IMR-90 (cell line): ENCODE measurements at regions not wholly inside any gene's neighbourhood (a gene's known extent, or its start where the extent isn't known, plus 50 kb on each side); places are given as distances from the start of the nearest gene placed in this dataset.

Experiments used
- ATAC-seq: fragments of 200-7000 bp; cut with Tn5 transposase; 2 replicates; pipeline ENCODE4 v1.9.1; 2020; ENCODE audit warnings: low read depth, mild to moderate bottlenecking, moderate library complexity
- BruUV-seq: library from RNA; stranded (reverse); fragments of 400-500 nt; replicated peaks from 2 replicates; lab custom pipeline; 2021; lab: Mats Ljungman, UMichigan
- CTCF ChIA-PET: fragments of 300-600 bp; formaldehyde crosslinking; extraction: SDS; loops from one replicate; lab custom pipeline; 2021; ENCODE audit warnings: antibody characterized with exemption; lab: Yijun Ruan, JAX
- POLR2A ChIA-PET: fragments of 300-600 bp; sonication (Branson Sonifier 250); formaldehyde crosslinking; loops from one replicate; lab custom pipeline; 2022; ENCODE audit warnings: antibody characterized with exemption; ENCODE audit not compliant: unreplicated experiment; lab: Charles Lee
- DNase-seq: peaks from one replicate; pipeline ENCODE4 v3.0.0; 2013
- H2AFZ ChIP-seq: replicated peaks from 2 replicates; pipeline ENCODE3; 2013; ENCODE audit warnings: low read length, mild to moderate bottlenecking; ENCODE audit not compliant: poor library complexity
- H2AK5ac ChIP-seq: 2 replicates; pipeline ENCODE4 v1.6.1; 2013; ENCODE audit warnings: low read depth, low read length, inconsistent platforms
- H2AK9ac ChIP-seq: replicated peaks from 2 replicates; pipeline ENCODE3; 2013; ENCODE audit warnings: mild to moderate bottlenecking, low read depth, low read length, moderate library complexity; ENCODE audit not compliant: poor library complexity
- H2BK120ac ChIP-seq: 2 replicates; pipeline ENCODE4 v1.6.1; 2013; ENCODE audit warnings: low read depth, low read length, inconsistent platforms
- H2BK15ac ChIP-seq: 3 replicates; pipeline ENCODE4 v1.6.1; 2013; ENCODE audit warnings: low read depth, low read length, inconsistent platforms
- H2BK20ac ChIP-seq: 2 replicates; pipeline ENCODE4 v1.6.1; 2013; ENCODE audit warnings: low read depth, mild to moderate bottlenecking, inconsistent platforms, low read length, moderate library complexity
- H2BK5ac ChIP-seq: 2 replicates; pipeline ENCODE4 v1.6.1; 2013; ENCODE audit warnings: mild to moderate bottlenecking, low read depth, low read length, inconsistent platforms; ENCODE audit not compliant: poor library complexity, severe bottlenecking
- H3K14ac ChIP-seq: replicated peaks from 2 replicates; pipeline ENCODE4 v1.6.1; 2013; ENCODE audit warnings: low read depth, low read length, inconsistent platforms
- H3K18ac ChIP-seq: 2 replicates; pipeline ENCODE4 v1.6.1; 2013; ENCODE audit warnings: low read depth, low read length, control low read depth
- H3K23ac ChIP-seq: 2 replicates; pipeline ENCODE4 v1.6.1; 2013; ENCODE audit warnings: low read depth, low read length, inconsistent platforms
- H3K27ac ChIP-seq: 2 replicates; pipeline ENCODE4 v1.5.1; 2013; ENCODE audit warnings: mild to moderate bottlenecking, control low read depth, low read length; ENCODE audit not compliant: insufficient read depth
- H3K27me3 ChIP-seq: 2 replicates; pipeline ENCODE4 v1.6.1; 2013; ENCODE audit warnings: low read length; ENCODE audit not compliant: control insufficient read depth, insufficient read depth
- H3K36me3 ChIP-seq: 2 replicates; pipeline ENCODE4 v1.6.1; 2013; ENCODE audit warnings: low read length, mixed read lengths; ENCODE audit not compliant: control insufficient read depth, insufficient read depth
- H3K4ac ChIP-seq: 2 replicates; pipeline ENCODE4 v1.6.1; 2013; ENCODE audit warnings: low read depth, low read length, inconsistent platforms
- H3K4me1 ChIP-seq: 2 replicates; pipeline ENCODE4 v1.6.1; 2013; ENCODE audit warnings: low read length, mixed read lengths; ENCODE audit not compliant: control insufficient read depth, insufficient read depth
- H3K4me2 ChIP-seq: 2 replicates; pipeline ENCODE4 v1.6.1; 2013; ENCODE audit warnings: low read depth, mild to moderate bottlenecking, control low read depth, low read length, moderate library complexity
- H3K4me3 ChIP-seq: 2 replicates; pipeline ENCODE4 v1.5.1; 2013; ENCODE audit warnings: low read depth, mild to moderate bottlenecking, control low read depth, low read length, moderate library complexity; ENCODE audit not compliant: insufficient read depth
- H3K56ac ChIP-seq: 2 replicates; pipeline ENCODE4 v1.6.1; 2013; ENCODE audit warnings: low read length, inconsistent platforms; ENCODE audit not compliant: insufficient read depth; ENCODE audit errors: extremely low read depth
- H3K79me1 ChIP-seq, 2 experiments: 2 replicates each; pipeline ENCODE4 v1.6.1; 2013; ENCODE audit warnings: low read length in 2 of 2, inconsistent platforms in 1 of 2, low read depth in 1 of 2
- H3K9ac ChIP-seq: 2 replicates; pipeline ENCODE4 v1.6.1; 2013; ENCODE audit warnings: low read depth, low read length, control low read depth
- H3K9me1 ChIP-seq: 2 replicates; pipeline ENCODE4 v1.6.1; 2013; ENCODE audit warnings: low read length, inconsistent platforms; ENCODE audit not compliant: insufficient read depth
- H3K9me3 ChIP-seq: 2 replicates; pipeline ENCODE4 v1.6.1; 2013; ENCODE audit warnings: low read length; ENCODE audit not compliant: control insufficient read depth, insufficient read depth
- H4K20me1 ChIP-seq: 2 replicates; pipeline ENCODE4 v1.6.1; 2013; ENCODE audit warnings: low read length, inconsistent platforms; ENCODE audit not compliant: insufficient read depth
- H4K5ac ChIP-seq: 2 replicates; pipeline ENCODE4 v1.6.1; 2013; ENCODE audit warnings: mild to moderate bottlenecking, low read depth, low read length, control low read depth
- H4K8ac ChIP-seq, 2 experiments: 2 replicates each; pipeline ENCODE4 v1.6.1; 2013; ENCODE audit warnings: low read depth in 2 of 2, low read length in 2 of 2, control low read depth in 1 of 2, inconsistent platforms in 1 of 2
- H4K91ac ChIP-seq: 2 replicates; pipeline ENCODE4 v1.6.1; 2013; ENCODE audit warnings: low read depth, low read length, inconsistent platforms; ENCODE audit not compliant: insufficient read depth
- CEBPB ChIP-seq: IDR thresholded peaks from 2 replicates; pipeline ENCODE4 v1.6.1; 2012; ENCODE audit warnings: low read depth, low read length, improper control_type of control experiment
- CHD1 ChIP-seq: IDR thresholded peaks from 2 replicates; pipeline ENCODE4 v1.6.1; 2012; ENCODE audit warnings: low read depth, low read length, improper control_type of control experiment
- ELK1 ChIP-seq: fragments of 150-350 bp; IDR thresholded peaks from 2 replicates; pipeline ENCODE4 v1.6.1; 2016; ENCODE audit warnings: low read depth, mild to moderate bottlenecking, low read length, moderate library complexity, borderline replicate concordance
- RAD21 ChIP-seq: IDR thresholded peaks from 2 replicates; pipeline ENCODE4 v1.6.1; 2012; ENCODE audit warnings: low read length, improper control_type of control experiment
- WGBS, 2 experiments: methylation state at CpG; one replicate each; pipeline versions ENCODE4 v1.1.5 to v1.1.7; 2013; ENCODE audit warnings: missing lambda C conversion rate in 2 of 2; ENCODE audit not compliant: insufficient read length in 1 of 2; ENCODE audit errors: extremely low coverage in 2 of 2; 5-methylcytosine and 5-hydroxymethylcytosine counted together
- dilution Hi-C: fragments of 300-500 bp; cut with HindIII; formaldehyde crosslinking; loops from one replicate; pipeline ENCODE4 v1.14.3; 2018; ENCODE audit warnings: low sequenced_read_pairs; ENCODE audit not compliant: unreplicated experiment
- in situ Hi-C: fragments of 300-500 bp; cut with MboI; formaldehyde crosslinking; loops from 3 replicates; pipeline ENCODE4 v1.14.3; 2019; ENCODE audit warnings: low sequenced_read_pairs, inconsistent platforms, mixed read lengths
- intact Hi-C: fragments of 100-400 bp; cut with micrococcal nuclease; formaldehyde crosslinking; loops from 2 replicates; pipeline ENCODE4 v1.10.0; 2022

- no peaks in the 10 kb centered on the region for H3K9me1 ChIP-seq
- no peak overlapping the region for H3K4ac ChIP-seq
- H3K36me3 ChIP-seq: no peaks in the 10 kb centered on the region
- no peak overlapping the region for H3K14ac ChIP-seq
- no peak for TF ChIP-seq RAD21
- TF ChIP-seq CEBPB: no peak
- TF ChIP-seq CHD1: no peak
- TF ChIP-seq ELK1: no peak
- H3K56ac ChIP-seq: no peak overlapping the region
- no peak overlapping the region for H2BK20ac ChIP-seq
- no peak overlapping the region for H2AK5ac ChIP-seq
- H2BK5ac ChIP-seq: no peak overlapping the region
- no peaks in the 10 kb centered on the region for H3K79me1 ChIP-seq
- BruUV-seq: no TSS peak
- no peak overlapping the region for H3K9ac ChIP-seq
- DNase-seq (no peak), ATAC-seq (no peak)
- no peak overlapping the region for H2AK9ac ChIP-seq
- peaks cover 14% of the 10 kb centered on the region for H3K9me3 ChIP-seq
- no peaks in the 10 kb centered on the region for H4K20me1 ChIP-seq
- H4K8ac ChIP-seq: no peak overlapping the region
- no peak overlapping the region for H4K5ac ChIP-seq
- no peaks in the 10 kb centered on the region for H3K27me3 ChIP-seq
- H3K4me2 ChIP-seq: no peak overlapping the region
- in situ Hi-C loops: no loop called here
- intact Hi-C loops: no loop called here
- no peak overlapping the region for H3K27ac ChIP-seq
- H3K4me1 ChIP-seq: no peaks in the 10 kb centered on the region
- H3K4me3 ChIP-seq: no peak overlapping the region
- H3K18ac ChIP-seq: no peak overlapping the region
- dilution Hi-C loops: no loop called here
- POLR2A ChIA-PET: no interaction called here
- 13 to 100% methylated on average over 1 of the region's 2 CpGs for WGBS, 2 experiments
- H2AFZ ChIP-seq: no peak overlapping the region
- CTCF ChIA-PET: no interaction called here
- no peak overlapping the region for H4K91ac ChIP-seq
- H2BK120ac ChIP-seq: no peak overlapping the region
- no peak overlapping the region for H2BK15ac ChIP-seq
- H3K23ac ChIP-seq: no peak overlapping the region
These were observed 917.1 kb downstream of the RAPGEF2 start for GRCh38 chr4:160019936-160020335.
